Adrenal gland (tissue), 9 donors: ENCODE measurements at regions not wholly inside any gene's neighbourhood (a gene's known extent, or its start where the extent isn't known, plus 50 kb on each side); places are given as distances from the start of the nearest gene placed in this dataset.

Experiments
- DNase-seq, 7 donors: peaks; one replicate each; pipeline ENCODE4 v3.0.0-alpha.2; 2019 to 2020
- H3K27ac ChIP-seq, 5 donors: fragments of 200-600 bp; sonication (generic) in 4 of 5; 1 replicate in 3 of 5; 2 replicates in 2 of 5; pipeline versions ENCODE4 v1.5.1 to v1.8.0; 2016 to 2020; ENCODE audit warnings: mild to moderate bottlenecking in 1 of 5
- H3K27me3 ChIP-seq: fragments of 200-600 bp; 2 replicates; pipeline ENCODE4 v1.8.0; 2021
- H3K36me3 ChIP-seq, 2 donors: fragments of 200-600 bp; replicated peaks in 1 of 2; 1 replicate in 1 of 2; 2 replicates in 1 of 2; pipeline versions ENCODE4 v1.5.1 to v1.8.0; 2018 to 2022
- H3K4me1 ChIP-seq, 2 donors: fragments of 200-600 bp; replicated peaks in 1 of 2; 1 replicate in 1 of 2; 2 replicates in 1 of 2; pipeline versions ENCODE4 v1.5.1 to v1.8.0; 2018 to 2021
- H3K4me3 ChIP-seq, 4 donors: fragments of 200-600 bp; sonication (generic) in 3 of 4; one replicate each; pipeline ENCODE4 v1.5.1; 2016 to 2018
- H3K9me3 ChIP-seq, 3 donors: fragments of 200-600 bp; sonication (generic) in 1 of 3; replicated peaks in 1 of 3; 1 replicate in 2 of 3; 2 replicates in 1 of 3; pipeline versions ENCODE4 v1.5.1 to v1.8.0; 2016 to 2021
- CTCF ChIP-seq, 6 experiments: fragments of 450-650 bp in 4 of 6; fragments of 200-600 bp in 2 of 6; sonication (generic) in 1 of 6; IDR thresholded peaks; 1 replicate in 5 of 6; 2 replicates in 1 of 6; pipeline versions ENCODE4 v1.5.1 to v1.8.0; 2016 to 2021; ENCODE audit warnings: antibody characterized with exemption in 6 of 6, mild to moderate bottlenecking in 2 of 6, moderate library complexity in 1 of 6
- POLR2A ChIP-seq, 2 donors: fragments of 450-650 bp; IDR thresholded peaks; one replicate each; pipeline ENCODE4 v1.6.1; 2017; ENCODE audit warnings: antibody characterized with exemption in 2 of 2, mild to moderate bottlenecking in 2 of 2, moderate library complexity in 1 of 2
- WGBS, 4 donors: extraction: QIAGEN DNeasy Blood & Tissue Kit in 2 of 4; methylation state at CpG; one replicate each; pipeline versions ENCODE4 v1.1.5 to v1.1.7; 2013 to 2017; 5-methylcytosine and 5-hydroxymethylcytosine counted together
- intact Hi-C, 2 donors: fragments of 100-400 bp; cut with DNase I; formaldehyde crosslinking; loops; one replicate each; pipeline versions ENCODE4 v1.14.1 to v1.15.0; 2022 to 2023
- donor health status: healthy with polysubstance abuse.
- donor health status: Bipolar disorder and iron deficiency.
- donor health status: DM: yes; HTN: yes; CAD: no.
- donor health status: DM: no; HTN: no; CAD: no.
- donor health status: DM: no; HTN: no; CAD: no.

- 58 to 79% (median 59%) methylated on average over 1 of the region's 1 CpG for WGBS, 4 donors
- DNase-seq = no peak
- H3K27me3 ChIP-seq = peaks cover under 1% of the 10 kb centered on the region
These were observed 152.5 kb upstream of the NPHP3 start for GRCh38 chr3:132874701-132875100.

GRCh38 chr3:132872711-132873110 lies 150.5 kb upstream of the NPHP3 start:
- Histone ChIP-seq H3K36me3 (no peaks in the 10 kb centered on the region), H3K4me3 (no peak overlapping the region), H3K27me3 (peaks cover 3% of the 10 kb centered on the region), H3K9me3 (no peaks in the 10 kb centered on the region), H3K27ac (no peak overlapping the region), H3K4me1 (no peaks in the 10 kb centered on the region)
- 35 to 50% (median 42%) methylated on average over 1 of the region's 1 CpG for WGBS, 4 donors
- intact Hi-C loops = no loop called here
- no peak for DNase-seq
- TF ChIP-seq POLR2A (IDR thresholded peaks at IDR 0.05) = no peak
- no peak for TF ChIP-seq CTCF (IDR thresholded peaks at IDR 0.05)

More at GRCh38 chr3:132874701-132875100, 152.5 kb upstream of the NPHP3 start:
- intact Hi-C loops = no loop called here
- H3K36me3 ChIP-seq = no peaks in the 10 kb centered on the region
- H3K27ac ChIP-seq = no peak overlapping the region
- no peak overlapping the region for H3K4me3 ChIP-seq
- H3K4me1 ChIP-seq = no peaks in the 10 kb centered on the region
- no peaks in the 10 kb centered on the region for H3K9me3 ChIP-seq
- TF ChIP-seq CTCF (IDR thresholded peaks at IDR 0.05) (no peak), POLR2A (IDR thresholded peaks at IDR 0.05) (no peak)

GRCh38 chr3:132871956-132872355 lies 149.7 kb upstream of the NPHP3 start:
- no peaks in the 10 kb centered on the region for H3K4me1 ChIP-seq
- intact Hi-C loops = no loop called here
- no peaks in the 10 kb centered on the region for H3K36me3 ChIP-seq
- H3K4me3 ChIP-seq = no peak overlapping the region
- 78 to 89% (median 87%) methylated on average over 4 of the region's 4 CpGs for WGBS, 4 donors
- no peak for TF ChIP-seq CTCF (IDR thresholded peaks at IDR 0.05)
- TF ChIP-seq POLR2A (IDR thresholded peaks at IDR 0.05) = no peak
- H3K27me3 ChIP-seq = peaks cover 3% of the 10 kb centered on the region
- no peak overlapping the region for H3K27ac ChIP-seq
- H3K9me3 ChIP-seq = no peaks in the 10 kb centered on the region
- no peak for DNase-seq

GRCh38 chr3:132870541-132870940 lies 148.3 kb upstream of the NPHP3 start:
- H3K36me3 ChIP-seq = no peaks in the 10 kb centered on the region
- H3K27ac ChIP-seq = no peak overlapping the region
- H3K4me3 ChIP-seq = no peak overlapping the region
- intact Hi-C loops = no loop called here
- TF ChIP-seq POLR2A (IDR thresholded peaks at IDR 0.05) (no peak), CTCF (IDR thresholded peaks at IDR 0.05) (no peak)
- DNase-seq = no peak
- H3K9me3 ChIP-seq = no peaks in the 10 kb centered on the region
- no peaks in the 10 kb centered on the region for H3K4me1 ChIP-seq
- 64 to 75% (median 66%) methylated on average over 4 of the region's 4 CpGs for WGBS, 4 donors
- peaks cover 3% of the 10 kb centered on the region for H3K27me3 ChIP-seq
